RWPE1 (cell line): ENCODE measurements at regions not wholly inside any gene's neighbourhood (a gene's known extent, or its start where the extent isn't known, plus 50 kb on each side); places are given as distances from the start of the nearest gene placed in this dataset.
"Not testable (repeated sequence)": the region's sequence is repeated elsewhere in the genome, so short reads cannot be mapped to it uniquely, and the experiment has no call there.

Experiments used
- CTCF ChIA-PET: fragments of 350-600 bp; sonication (Branson Sonifier 250); formaldehyde crosslinking; extraction: SDS; loops from one replicate; lab custom pipeline; 2021; lab: Yijun Ruan, JAX
- POLR2A ChIA-PET: fragments of 400-600 bp; formaldehyde crosslinking; extraction: SDS; loops from one replicate; lab custom pipeline; 2020; ENCODE audit warnings: antibody characterized with exemption; ENCODE audit not compliant: low non-redundant PET; lab: Yijun Ruan, JAX
- DNase-seq: peaks from one replicate; pipeline ENCODE4 v3.0.0; 2012; ENCODE audit warnings: low spot score
- H3K27ac ChIP-seq: fragments of 450-650 bp; 2 replicates; pipeline ENCODE4 v1.5.1; 2017
- CTCF ChIP-seq: fragments of 450-650 bp; conservative IDR thresholded peaks from 2 replicates; pipeline ENCODE4 v1.5.1; 2017; ENCODE audit warnings: low read depth, mild to moderate bottlenecking

GRCh38 chr5:118293378-118293777 is 695.0 kb downstream of the DTWD2 start:
- CTCF ChIA-PET: no interaction called here
- no peak for DNase-seq
- POLR2A ChIA-PET: no interaction called here
- H3K27ac ChIP-seq: no peak overlapping the region
- no peak for TF ChIP-seq CTCF

- ChIA-PET CTCF (no interaction called here), POLR2A (no interaction called here)
- no peak for DNase-seq
- H3K27ac ChIP-seq: no peak overlapping the region
- no peak for TF ChIP-seq CTCF
Measured at GRCh38 chr5:118290204-118290603, 698.1 kb downstream of the DTWD2 start.

GRCh38 chr5:118284230-118284629 is 704.1 kb downstream of the DTWD2 start:
- H3K27ac ChIP-seq, POLR2A ChIA-PET, DNase-seq, CTCF ChIA-PET: not testable (repeated sequence)

- DNase-seq, H3K27ac ChIP-seq, CTCF ChIA-PET, POLR2A ChIA-PET: not testable (repeated sequence)
Measured at GRCh38 chr5:118282480-118283038, 705.8 kb downstream of the DTWD2 start.

- DNase-seq: no peak
- CTCF ChIA-PET: interaction anchor here (0.6 kb wide), 1 partner anchor 285 kb away, joined by 3 read pairs; no protein-coding TSS in a partner anchor
- H3K27ac ChIP-seq: no peak overlapping the region
- POLR2A ChIA-PET: no interaction called here
- TF ChIP-seq CTCF: no peak
Measured at GRCh38 chr5:118279540-118280294, 708.6 kb downstream of the DTWD2 start.

GRCh38 chr5:118270526-118270925 is 717.8 kb downstream of the DTWD2 start:
- CTCF ChIA-PET: no interaction called here
- TF ChIP-seq CTCF: no peak
- H3K27ac ChIP-seq: no peak overlapping the region
- POLR2A ChIA-PET: no interaction called here
- DNase-seq: no peak

GRCh38 chr5:118258223-118258622 is 730.1 kb downstream of the DTWD2 start:
- CTCF ChIA-PET: interaction anchor here (0.6 kb wide), 1 partner anchor 439 kb away, joined by 7 read pairs; no protein-coding TSS in a partner anchor
- POLR2A ChIA-PET: no interaction called here
- DNase-seq: no peak
- TF ChIP-seq CTCF: no peak
- no peak overlapping the region for H3K27ac ChIP-seq
